SK-N-SH (cell line): ENCODE measurements at regions not wholly inside any gene's neighbourhood (a gene's known extent, or its start where the extent isn't known, plus 50 kb on each side); places are given as distances from the start of the nearest gene placed in this dataset.

Source experiments
- CTCF ChIA-PET: fragments of 300-600, 350-600 bp; formaldehyde crosslinking; extraction: SDS; loops from one replicate; lab custom pipeline; 2021; lab: Yijun Ruan, JAX
- POLR2A ChIA-PET: fragments of 350-600 bp; sonication (Branson Sonifier 250); formaldehyde crosslinking; extraction: SDS; loops from one replicate; lab custom pipeline; 2020; ENCODE audit warnings: antibody characterized with exemption, inconsistent platforms; lab: Yijun Ruan, JAX
- DNase-seq: peaks from one replicate; pipeline ENCODE4 v3.0.0; 2012
- H2AFZ ChIP-seq: fragments of 200-600 bp; sonication (generic); 2 replicates; pipeline ENCODE4 v1.8.1; 2016; ENCODE audit warnings: antibody characterized with exemption, mild to moderate bottlenecking, low read depth
- H3F3A ChIP-seq: fragments of 200-600 bp; sonication (generic); replicated peaks from 2 replicates; pipeline ENCODE3; 2016; ENCODE audit warnings: antibody characterized with exemption, mild to moderate bottlenecking; ENCODE audit not compliant: insufficient read depth
- H3K27ac ChIP-seq, 2 experiments: fragments of 200-500 bp in 1 of 2; fragments of 200-600 bp in 1 of 2; sonication (Bioruptor generic) in 1 of 2; sonication (generic), shearing (Covaris generic) in 1 of 2; 2 replicates each; pipeline versions ENCODE4 v1.5.1 to v1.6.1; 2014 to 2016; ENCODE audit warnings: low read depth in 2 of 2, inconsistent platforms in 1 of 2, low read length in 1 of 2, mild to moderate bottlenecking in 1 of 2, mixed read lengths in 1 of 2
- H3K27me3 ChIP-seq: fragments of 200-600 bp; sonication (generic), shearing (Covaris generic); 2 replicates; pipeline ENCODE4 v1.6.1; 2016; ENCODE audit warnings: mixed run types; ENCODE audit not compliant: insufficient read depth
- H3K36me3 ChIP-seq, 2 experiments: fragments of 200-500 bp in 1 of 2; fragments of 200-600 bp in 1 of 2; sonication (Bioruptor generic) in 1 of 2; sonication (generic) in 1 of 2; replicated peaks in 1 of 2; 2 replicates each; pipeline versions ENCODE3 to v1.5.1; 2014 to 2016; ENCODE audit warnings: low read length in 1 of 2, mild to moderate bottlenecking in 1 of 2; ENCODE audit not compliant: insufficient read depth in 2 of 2, control insufficient read depth in 1 of 2
- H3K4me1 ChIP-seq, 2 experiments: fragments of 200-500 bp in 1 of 2; fragments of 200-600 bp in 1 of 2; sonication (Bioruptor generic) in 1 of 2; sonication (generic), shearing (Covaris generic) in 1 of 2; 2 replicates each; pipeline versions ENCODE4 v1.5.1 to v1.6.1; 2014 to 2016; ENCODE audit warnings: low read depth in 1 of 2, low read length in 1 of 2, mixed run types in 1 of 2; ENCODE audit not compliant: insufficient read depth in 2 of 2, control insufficient read depth in 1 of 2
- H3K4me2 ChIP-seq: fragments of 200-600 bp; sonication (generic), shearing (Covaris generic); 2 replicates; pipeline ENCODE4 v1.6.1; 2017; ENCODE audit warnings: mixed run types
- H3K4me3 ChIP-seq, 2 experiments: fragments of 200-500 bp in 1 of 2; fragments of 200-600 bp in 1 of 2; sonication (Bioruptor generic) in 1 of 2; sonication (generic), shearing (Covaris generic) in 1 of 2; 2 replicates each; pipeline versions ENCODE4 v1.5.1 to v1.8.1; 2014 to 2016; ENCODE audit warnings: low read depth in 2 of 2, inconsistent platforms in 1 of 2, low read length in 1 of 2, mild to moderate bottlenecking in 1 of 2, mixed read lengths in 1 of 2, moderate library complexity in 1 of 2
- H3K79me2 ChIP-seq: fragments of 200-600 bp; sonication (generic); 2 replicates; pipeline ENCODE4 v1.8.1; 2017; ENCODE audit warnings: mild to moderate bottlenecking; ENCODE audit not compliant: insufficient read depth
- H3K9ac ChIP-seq: fragments of 200-600 bp; sonication (generic); 2 replicates; pipeline ENCODE4 v1.6.1; 2017; ENCODE audit warnings: mixed run types
- H3K9me2 ChIP-seq: fragments of 200-600 bp; sonication (generic); 2 replicates; pipeline ENCODE4 v1.6.1; 2017; ENCODE audit warnings: mixed run types
- H3K9me3 ChIP-seq: fragments of 200-600 bp; sonication (generic); 2 replicates; pipeline ENCODE4 v1.6.1; 2017; ENCODE audit warnings: mixed run types, mild to moderate bottlenecking, moderate library complexity
- H4K20me1 ChIP-seq: fragments of 200-600 bp; sonication (generic); 2 replicates; pipeline ENCODE4 v1.6.1; 2017; ENCODE audit warnings: mild to moderate bottlenecking, mixed run types; ENCODE audit not compliant: insufficient read depth
- CHD2 ChIP-seq: fragments of 150-350 bp; IDR thresholded peaks from 2 replicates; pipeline ENCODE4 v1.6.1; 2018; ENCODE audit warnings: low read length; ENCODE audit not compliant: partially characterized antibody
- ELF1 ChIP-seq: IDR thresholded peaks from 2 replicates; pipeline ENCODE4 v1.4.0; 2012
- EP300 ChIP-seq, 2 experiments: IDR thresholded peaks; 2 replicates each; pipeline versions ENCODE4 v1.4.0 to v1.6.1; 2012; ENCODE audit warnings: borderline replicate concordance in 1 of 2, low read depth in 1 of 2, low read length in 1 of 2
- FOSL2 ChIP-seq: IDR thresholded peaks from 2 replicates; pipeline ENCODE4 v1.4.0; 2012; ENCODE audit warnings: low read depth, mild to moderate bottlenecking, moderate library complexity, borderline replicate concordance
- FOXJ3 ChIP-seq: sonication (generic); formaldehyde crosslinking; IDR thresholded peaks from 2 replicates; pipeline ENCODE4 v1.5.1; 2020; ENCODE audit warnings: mild to moderate bottlenecking, missing genetic modification reagents
- FOXM1 ChIP-seq: IDR thresholded peaks from 2 replicates; pipeline ENCODE4 v1.4.0; 2012; ENCODE audit warnings: low read depth, mild to moderate bottlenecking
- GABPA ChIP-seq: IDR thresholded peaks from 2 replicates; pipeline ENCODE4 v1.4.0; 2012; ENCODE audit warnings: low read depth, mild to moderate bottlenecking
- MEF2A ChIP-seq: IDR thresholded peaks from 2 replicates; pipeline ENCODE4 v1.4.0; 2012; ENCODE audit warnings: low read depth, borderline replicate concordance
- TAF1 ChIP-seq: IDR thresholded peaks from 2 replicates; pipeline ENCODE4 v1.6.1; 2012; ENCODE audit warnings: low read depth, mild to moderate bottlenecking, low read length, moderate library complexity, borderline replicate concordance
- USF2 ChIP-seq: fragments of 150-350 bp; IDR thresholded peaks from 2 replicates; pipeline ENCODE4 v1.6.1; 2017; ENCODE audit warnings: antibody characterized with exemption, low read length, low read depth, borderline replicate concordance
- ZBTB33 ChIP-seq: IDR thresholded peaks from 2 replicates; pipeline ENCODE4 v1.4.0; 2012; ENCODE audit warnings: low read depth, borderline replicate concordance
- WGBS: methylation state at CpG from one replicate; pipeline ENCODE4 v1.1.6; 2017; ENCODE audit warnings: low lambda C conversion rate; 5-methylcytosine and 5-hydroxymethylcytosine counted together

GRCh38 chr4:114250439-114250891, 271.0 kb upstream of the ARSJ start (continued):
- TF ChIP-seq CHD2 (no peak), ZBTB33 (peak; percentile 40; the same call in 1 of the 2 replicates), MEF2A (peak; percentile 12; the same call in 1 of the 2 replicates), USF2 (no peak), GABPA (no peak)
- TF ChIP-seq, all 33 proteins: peak for 12

- Histone ChIP-seq H3K79me2 (no peaks in the 10 kb centered on the region), H3K4me2 (no peak overlapping the region), H3K9me3 (peaks cover 13% of the 10 kb centered on the region; the same call in 1 of the 2 replicates), H3K36me3 (peaks cover 0 to 14% of the 10 kb centered on the region in 2 experiments), H3K27me3 (no peaks in the 10 kb centered on the region), H3K27ac (peak overlapping the region; percentile 48 to 67; a peak in 2 of 4 replicates), H4K20me1 (no peaks in the 10 kb centered on the region), H3F3A (peaks cover 16% of the 10 kb centered on the region), H3K4me3 (no peak overlapping the region), H3K9me2 (no peaks in the 10 kb centered on the region), H2AFZ (no peak overlapping the region), H3K9ac (no peak overlapping the region), H3K4me1 (no peaks in the 10 kb centered on the region; a peak in 1 of 4 replicates)
- DNase-seq = no peak
- TF ChIP-seq EP300 (IDR thresholded peaks at IDR 0.05; ENCODE audit: borderline replicate concordance in 1 of 2, low read depth in 1 of 2, low read length in 1 of 2) (no peak), FOXM1 (no peak), TAF1 (no peak), FOXJ3 (CRISPR knock-in tag) (no peak), FOSL2 (no peak)
- ChIA-PET POLR2A (no interaction called here), CTCF (no interaction called here)
Observed at GRCh38 chr4:114251020-114251419, 271.6 kb upstream of the ARSJ start.

- Histone ChIP-seq H4K20me1 (no peaks in the 10 kb centered on the region), H3K27me3 (no peaks in the 10 kb centered on the region), H3K36me3 (peaks cover 0 to 17% of the 10 kb centered on the region in 2 experiments), H3K4me1 (no peaks in the 10 kb centered on the region; a peak in 1 of 4 replicates), H3K4me3 (no peak overlapping the region), H2AFZ (no peak overlapping the region), H3F3A (peaks cover 24% of the 10 kb centered on the region), H3K9ac (no peak overlapping the region), H3K9me3 (peaks cover 13% of the 10 kb centered on the region; the same call in 1 of the 2 replicates), H3K79me2 (no peaks in the 10 kb centered on the region), H3K9me2 (no peaks in the 10 kb centered on the region), H3K27ac (no peak overlapping the region), H3K4me2 (no peak overlapping the region)
- 93% methylated on average over 2 of the region's 2 CpGs for WGBS
- ChIA-PET POLR2A (no interaction called here), CTCF (no interaction called here)
- TF ChIP-seq ELF1 = no peak
- DNase-seq = no peak
Observed at GRCh38 chr4:114252499-114252898, 273.1 kb upstream of the ARSJ start.
